Superior temporal gyrus (tissue), 1 donor: ENCODE measurements at regions not wholly inside any gene's neighbourhood (a gene's known extent, or its start where the extent isn't known, plus 50 kb on each side); places are given as distances from the start of the nearest gene placed in this dataset.

Experiments
- DNase-seq: peaks from one replicate; pipeline ENCODE4 v3.0.0-alpha.2; 2016; ENCODE audit errors: extremely low spot score

GRCh38 chr17:12376276-12376675 is 289.4 kb upstream of the MYOCD start:
- DNase-seq = no peak

DNA sequence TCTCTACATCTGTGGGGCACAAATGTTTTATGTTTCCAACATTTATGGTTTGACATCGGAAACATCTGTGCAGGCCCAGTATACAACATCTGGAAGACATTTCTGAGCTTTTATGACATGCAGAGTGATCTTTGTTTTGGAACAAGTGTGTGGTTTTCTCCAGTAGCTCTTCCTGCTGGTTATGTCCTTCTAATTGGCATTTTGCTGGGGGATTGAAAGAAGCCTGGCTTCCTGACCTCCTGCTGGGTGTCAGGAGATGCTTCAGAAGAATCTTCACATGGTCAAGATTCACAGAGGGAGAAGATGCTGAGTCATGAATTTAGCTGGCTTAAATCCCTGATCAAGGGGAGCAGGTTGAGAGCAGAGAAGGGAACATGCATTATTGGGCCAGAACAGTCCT is 279.5 kb upstream of the MYOCD start:
- no peak for DNase-seq

GRCh38 chr17:12388226-12388625 is 277.5 kb upstream of the MYOCD start:
- DNase-seq = no peak

GRCh38 chr17:12389421-12389820 is 276.3 kb upstream of the MYOCD start:
- no peak for DNase-seq

DNA sequence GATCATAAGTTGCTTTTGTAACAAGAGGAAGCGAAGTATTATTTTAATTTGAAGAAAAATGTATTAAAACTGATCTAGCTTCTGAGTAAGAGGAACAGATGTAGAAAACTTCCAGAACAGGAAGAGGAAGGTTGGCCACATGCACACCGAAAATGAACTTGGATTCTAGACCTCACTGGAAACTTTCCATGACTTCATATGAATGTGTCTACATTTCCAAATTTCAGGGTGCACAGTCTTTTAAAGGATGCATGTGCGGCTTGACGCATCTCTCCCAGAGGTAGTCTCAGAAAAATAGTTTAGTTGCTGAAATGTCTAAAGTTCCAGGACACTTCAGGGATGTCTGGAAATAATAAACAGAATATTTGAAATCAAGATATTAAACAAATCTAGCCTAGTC is 275.1 kb upstream of the MYOCD start:
- DNase-seq = no peak

DNA sequence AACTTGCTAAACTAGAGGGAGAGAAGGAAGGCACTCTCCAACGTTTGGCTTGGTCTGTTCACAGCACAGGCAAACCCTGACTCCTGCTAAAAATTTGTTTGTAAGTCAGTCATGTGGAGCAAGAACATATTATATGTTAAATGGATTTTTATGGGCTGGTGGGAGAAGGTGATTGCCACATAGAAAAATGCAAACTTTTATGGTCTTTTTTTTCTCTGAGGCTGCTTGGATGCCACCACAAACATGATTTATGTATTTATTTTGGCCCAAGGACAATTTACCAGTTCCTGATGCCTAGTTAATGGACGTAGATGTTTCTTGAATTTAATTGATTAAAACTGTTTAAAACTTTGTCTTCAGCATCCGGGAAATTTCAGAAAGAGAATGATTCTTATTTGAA is 274.2 kb upstream of the MYOCD start:
- DNase-seq = no peak

DNA sequence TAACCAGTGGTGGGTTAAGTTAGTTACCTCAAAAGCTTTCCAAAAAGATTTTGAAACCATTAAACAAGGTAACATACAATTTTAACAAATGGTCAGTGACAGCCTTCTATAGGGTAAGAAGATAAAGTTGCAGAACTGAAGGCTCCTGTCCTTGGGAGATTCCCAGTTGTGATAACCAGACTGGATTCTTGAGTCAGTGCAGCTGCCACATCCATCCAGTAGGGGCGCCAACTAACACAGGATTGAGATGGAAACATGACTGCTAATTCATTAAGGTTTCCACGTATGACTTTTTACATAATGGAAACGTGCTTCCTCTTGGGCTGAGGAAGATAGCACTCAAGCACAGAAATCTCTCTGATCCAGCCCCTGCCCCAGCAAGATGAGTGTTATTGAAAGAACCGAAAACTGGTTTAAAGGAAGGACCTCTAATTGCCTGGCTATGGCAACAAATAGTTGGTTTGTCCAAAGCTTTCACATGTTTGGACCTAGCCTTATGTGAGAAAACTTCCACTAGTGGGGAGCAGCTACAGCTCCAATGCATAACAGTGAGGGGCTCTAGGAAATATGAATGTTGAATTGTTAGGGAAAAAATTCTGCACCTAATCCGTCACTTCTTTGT is 269.8 kb upstream of the MYOCD start:
- DNase-seq = no peak

DNA sequence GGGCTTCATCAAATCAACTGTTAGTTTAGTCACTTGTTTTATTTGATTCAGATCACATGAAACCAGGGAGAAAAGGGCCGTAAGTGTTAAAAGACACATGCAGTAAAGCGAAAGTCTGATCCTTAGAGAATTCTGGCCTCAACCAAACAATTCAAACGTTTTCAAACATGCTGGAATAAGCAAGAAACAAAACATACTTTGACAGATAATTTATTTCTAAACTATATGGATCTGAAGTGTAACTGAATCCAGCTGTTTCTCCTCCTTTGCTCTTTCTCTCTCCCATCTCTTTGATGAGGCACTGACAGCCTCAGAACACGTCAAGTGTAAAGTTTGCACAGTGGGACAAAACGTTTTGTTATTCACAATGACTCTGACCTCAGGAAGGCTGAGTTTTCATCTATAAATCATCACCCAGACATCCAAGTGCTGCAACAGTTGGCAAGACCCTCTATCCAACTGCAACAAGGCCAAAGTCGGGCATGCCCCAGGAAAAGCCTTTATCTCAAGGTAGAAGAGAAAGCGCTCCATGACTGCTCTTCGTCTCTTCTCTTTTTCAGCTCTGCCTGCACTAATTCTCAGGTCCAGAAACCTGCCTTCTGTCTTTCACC is 267.1 kb upstream of the MYOCD start:
- no peak for DNase-seq

DNA sequence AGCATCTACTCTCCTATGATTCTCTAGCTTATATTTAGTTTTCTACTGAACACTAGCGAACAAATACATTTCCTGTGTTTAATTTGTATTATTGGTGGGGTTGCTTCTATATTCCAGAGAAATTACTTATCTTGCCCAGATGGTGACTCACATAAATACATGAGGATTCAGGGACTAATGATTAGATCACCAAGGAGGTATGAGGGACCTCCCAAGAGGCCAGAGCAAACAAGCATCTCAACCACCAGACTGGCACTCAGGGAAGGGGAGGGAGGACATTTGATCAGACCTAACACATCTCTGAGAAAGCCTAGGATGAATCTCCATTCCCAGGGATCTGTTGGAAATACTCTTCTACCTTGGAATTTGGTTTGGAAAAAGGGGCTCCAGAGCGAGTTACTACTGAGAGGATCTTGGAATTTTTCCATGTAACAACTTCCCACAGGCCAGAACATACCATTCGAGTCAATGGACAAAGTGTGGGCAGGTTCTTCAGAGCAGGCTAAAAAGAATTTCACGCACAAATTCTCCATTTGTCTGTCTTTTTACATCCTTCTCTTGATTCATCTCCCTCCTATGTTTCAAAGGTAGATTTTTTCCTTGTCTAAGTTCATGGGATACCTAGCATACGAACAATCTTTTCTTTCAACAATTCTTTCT is 262.6 kb upstream of the MYOCD start:
- DNase-seq = no peak

DNA sequence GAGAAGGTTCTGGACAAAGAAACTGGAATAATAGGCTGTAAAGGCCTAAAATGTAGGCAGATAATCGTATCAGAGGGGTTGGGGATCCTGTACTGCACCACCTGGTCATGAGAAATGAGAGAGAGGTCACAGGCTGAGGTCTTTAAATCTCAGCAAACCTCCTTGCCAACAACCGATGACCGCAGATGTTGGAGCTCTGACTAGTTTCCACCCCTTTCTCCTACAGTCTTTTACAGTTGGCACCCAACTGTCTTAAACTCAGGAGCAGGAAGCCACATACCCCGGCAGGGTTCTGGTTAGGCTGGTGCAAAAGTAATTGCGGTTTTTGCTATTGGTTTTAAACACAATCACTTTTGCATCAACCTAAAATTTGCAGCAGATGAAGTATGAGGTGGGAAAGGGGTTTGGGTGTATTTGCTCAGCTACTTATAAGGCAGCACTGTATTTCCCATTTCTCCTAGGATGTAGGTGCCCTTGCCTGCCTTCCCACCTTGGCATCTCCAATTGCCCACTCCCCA is 261.8 kb upstream of the MYOCD start:
- DNase-seq = no peak

GRCh38 chr17:12406623-12407215 is 259.0 kb upstream of the MYOCD start:
- DNase-seq = no peak

- DNase-seq = no peak
Measured at GRCh38 chr17:12407495-12408252, 258.0 kb upstream of the MYOCD start.

DNA sequence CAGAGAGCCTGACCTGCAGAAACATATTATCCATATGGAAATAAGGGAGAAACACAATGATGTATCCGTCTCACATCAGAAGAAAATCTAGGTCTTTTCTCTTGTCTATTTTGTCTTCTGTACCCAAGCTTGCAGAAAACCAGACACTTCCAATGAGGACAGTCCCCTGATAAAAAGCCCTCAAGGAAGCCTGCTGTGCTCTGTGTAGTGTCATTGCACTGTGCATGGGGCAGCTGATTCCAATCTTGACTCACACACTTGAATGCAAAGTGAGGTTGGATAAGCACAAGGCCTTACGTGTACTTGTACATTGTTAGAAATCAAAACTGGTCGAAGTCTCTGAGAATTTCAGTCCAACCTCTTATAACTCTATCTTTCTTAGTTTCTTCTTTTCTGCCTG is 256.6 kb upstream of the MYOCD start:
- no peak for DNase-seq

DNA sequence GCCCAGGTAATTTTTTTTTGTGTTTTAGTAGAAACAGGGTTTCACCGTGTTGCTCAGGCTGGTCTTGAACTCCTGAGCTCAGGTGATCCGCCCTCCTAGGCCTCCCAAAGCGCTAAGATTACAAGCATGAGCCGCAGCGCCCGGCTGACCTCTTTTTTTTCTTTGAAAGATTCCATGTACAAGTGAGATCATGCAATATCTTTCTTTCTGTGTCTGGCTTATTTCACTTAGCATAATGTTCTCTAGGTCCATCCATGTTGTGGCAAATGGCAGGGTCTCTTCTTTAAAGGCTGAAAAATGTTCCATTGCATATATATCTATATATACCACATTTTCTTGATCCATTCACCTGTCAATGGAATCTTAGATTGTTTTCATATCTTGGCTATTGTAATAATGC is 255.0 kb upstream of the MYOCD start:
- DNase-seq = no peak

GRCh38 chr17:12415031-12415430 is 250.7 kb upstream of the MYOCD start:
- DNase-seq = no peak

- DNase-seq = no peak
Measured at GRCh38 chr17:12421077-12421476, 244.6 kb upstream of the MYOCD start.

DNA sequence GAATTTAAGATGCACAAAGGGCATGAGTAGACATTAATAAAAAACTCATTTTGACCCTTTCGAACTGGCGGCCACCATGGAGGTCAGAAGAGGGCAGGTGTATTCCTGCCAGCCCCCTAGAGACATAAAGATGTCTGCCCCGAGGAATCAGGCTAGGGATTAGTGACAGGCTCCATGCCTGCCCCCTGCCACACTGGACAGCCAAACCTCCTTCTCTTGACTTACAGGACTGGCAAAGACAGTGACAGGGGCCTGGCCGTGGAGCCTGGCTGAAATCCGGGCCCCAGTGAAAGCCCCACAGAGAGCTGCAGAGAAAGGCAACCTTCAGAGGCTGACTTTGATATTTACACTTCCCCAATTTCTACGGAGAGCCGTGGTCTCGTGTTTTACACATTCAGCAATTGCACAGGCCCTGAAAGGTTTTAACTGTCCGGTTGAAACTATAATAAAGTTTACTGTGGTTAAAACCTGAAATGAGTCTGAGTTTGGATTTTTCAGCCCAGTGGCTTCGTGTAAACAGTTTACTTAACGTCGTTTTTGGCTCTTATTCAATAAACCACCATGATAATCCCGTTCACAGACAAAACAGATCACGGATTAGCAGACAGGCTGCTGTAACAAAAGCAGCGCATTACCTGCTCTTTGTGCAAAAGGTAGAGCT is 243.9 kb upstream of the MYOCD start:
- DNase-seq = no peak

DNA sequence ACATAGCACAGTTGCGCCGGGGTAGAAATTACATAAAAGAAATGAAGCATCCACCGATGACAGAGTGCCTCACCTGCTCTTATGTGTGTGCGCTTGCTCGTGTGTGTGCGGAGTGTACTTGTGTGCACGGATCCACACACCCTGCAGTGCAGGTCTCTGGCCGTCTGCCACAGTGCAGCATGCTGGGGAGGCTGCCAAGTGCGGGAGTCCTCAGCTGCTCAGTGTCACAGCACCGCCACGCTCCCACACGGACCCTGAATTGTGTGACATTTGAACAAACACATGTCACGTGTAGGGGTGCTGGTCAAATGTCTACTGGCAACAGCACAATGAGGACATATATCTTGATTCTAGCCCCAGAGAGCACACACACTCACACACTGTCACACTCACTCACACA is 243.0 kb upstream of the MYOCD start:
- no peak for DNase-seq

GRCh38 chr17:12423337-12423736 is 242.4 kb upstream of the MYOCD start:
- DNase-seq = no peak

DNA sequence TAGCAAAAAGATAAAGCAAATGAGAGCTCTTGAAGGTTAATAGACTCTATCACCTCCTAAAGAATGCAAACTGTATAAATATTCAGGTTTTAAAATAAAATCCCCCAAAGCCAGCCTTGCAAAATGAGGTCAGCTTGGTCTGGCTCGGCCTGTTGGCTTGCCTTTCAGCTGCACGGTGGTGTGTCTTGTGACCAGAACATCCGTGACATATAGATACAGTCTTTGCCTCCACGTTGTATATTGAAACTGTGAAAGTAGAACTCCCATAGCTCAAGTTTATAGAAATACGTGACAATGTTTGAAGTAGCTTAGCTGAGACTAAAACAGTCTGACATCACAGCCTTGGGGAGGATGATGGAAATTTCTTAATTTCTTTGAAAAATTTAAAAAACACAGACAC is 236.6 kb upstream of the MYOCD start:
- no peak for DNase-seq

- no peak for DNase-seq
Measured at GRCh38 chr17:12431188-12431587, 234.5 kb upstream of the MYOCD start.

DNA sequence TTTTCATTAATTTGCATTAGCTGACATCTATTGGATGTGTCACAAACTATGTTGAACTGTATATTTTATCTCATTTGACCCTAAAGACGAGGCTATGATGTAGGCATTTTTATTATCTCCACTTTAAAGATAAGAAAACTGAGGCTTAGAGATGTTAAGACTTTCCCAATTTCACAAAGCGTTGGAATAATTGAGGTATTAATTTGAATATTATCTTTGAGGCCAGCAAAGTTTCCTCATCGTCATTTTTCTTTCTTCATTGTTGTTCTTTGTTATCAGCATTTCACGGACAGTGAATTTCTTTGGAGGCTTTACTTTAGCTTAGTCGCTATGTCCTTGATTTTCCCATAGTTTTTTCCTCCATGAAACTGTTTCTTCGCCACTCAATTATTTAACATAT is 227.5 kb upstream of the MYOCD start:
- DNase-seq = no peak
